ENCODE measurements at regions not wholly inside any gene's neighbourhood (a gene's known extent, or its start where the extent isn't known, plus 50 kb on each side); places are given as distances from the start of the nearest gene placed in this dataset.
"Not testable (repeated sequence)": the region's sequence is repeated elsewhere in the genome, so short reads cannot be mapped to it uniquely, and the experiment has no call there.

DNA sequence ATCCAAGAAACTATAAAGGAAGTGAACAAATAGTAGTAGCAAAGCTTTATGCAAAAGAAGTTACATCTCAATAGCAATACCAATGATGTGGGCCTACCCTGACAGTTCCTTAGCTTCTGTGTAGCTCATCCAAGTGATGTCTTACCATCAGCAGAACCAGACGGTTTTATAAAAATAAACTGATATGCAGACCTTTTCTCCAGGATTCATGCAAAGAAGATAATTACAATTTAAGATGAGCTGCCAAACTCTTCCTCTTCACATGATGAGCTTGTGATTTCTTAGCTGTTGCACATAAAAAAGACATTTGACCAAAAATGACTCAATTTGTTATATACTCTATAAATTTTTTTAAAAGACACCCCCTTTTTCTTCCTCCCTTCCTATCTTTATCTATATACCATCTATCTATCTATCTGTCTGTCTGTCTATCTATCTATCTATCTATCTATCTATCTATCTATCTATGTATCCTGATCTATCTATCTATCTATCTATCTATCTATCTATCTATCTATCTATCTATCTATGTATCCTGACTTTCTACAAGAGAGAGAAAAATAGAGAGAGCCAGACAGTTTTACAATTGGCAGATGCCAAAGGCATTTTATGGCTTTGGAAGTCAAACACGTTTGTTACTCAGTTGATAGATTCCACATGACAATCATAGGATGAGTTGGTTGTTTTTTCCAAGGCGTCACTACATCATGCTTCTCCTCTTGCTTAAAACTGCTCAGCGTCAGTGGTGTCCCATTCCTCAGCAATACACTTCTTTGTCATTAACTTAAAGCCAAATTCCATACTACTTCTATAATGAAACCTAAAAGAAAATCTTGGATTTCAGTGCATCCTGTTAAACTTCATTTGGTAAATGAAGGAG lies 65.9 kb upstream of the ACTR3 start:
- Mint-ChIP-seq H3K9me3 (no peaks in the 10 kb centered on the region), H3K27me3 (ENCODE audit: low read depth) (no peaks in the 10 kb centered on the region), H3K36me3 (ENCODE audit: low read depth) (no peaks in the 10 kb centered on the region), H3K4me1 (peaks cover 11% of the 10 kb centered on the region), H3K4me3 (no peak overlapping the region), H3K27ac (ENCODE audit: unreplicated experiment) (no peak overlapping the region)
- TF ChIP-seq CTCF (conservative IDR thresholded peaks at IDR 0.05): no peak
- DNase-seq (ENCODE audit: low read depth, low spot score): no peak

GRCh38 chr2:113822087-113822815 lies 65.8 kb upstream of the SLC35F5 start:
- no peak overlapping the region for H3K4me3 Mint-ChIP-seq
- H3K27me3 Mint-ChIP-seq (ENCODE audit: low read depth): no peaks in the 10 kb centered on the region
- peaks cover 19% of the 10 kb centered on the region for H3K4me1 Mint-ChIP-seq
- H3K27ac Mint-ChIP-seq (ENCODE audit: unreplicated experiment): no peak overlapping the region
- H3K9me3 Mint-ChIP-seq: no peaks in the 10 kb centered on the region
- no peak for TF ChIP-seq CTCF (conservative IDR thresholded peaks at IDR 0.05)
- no peak for DNase-seq (ENCODE audit: low read depth, low spot score)
- no peaks in the 10 kb centered on the region for H3K36me3 Mint-ChIP-seq (ENCODE audit: low read depth)

DNA sequence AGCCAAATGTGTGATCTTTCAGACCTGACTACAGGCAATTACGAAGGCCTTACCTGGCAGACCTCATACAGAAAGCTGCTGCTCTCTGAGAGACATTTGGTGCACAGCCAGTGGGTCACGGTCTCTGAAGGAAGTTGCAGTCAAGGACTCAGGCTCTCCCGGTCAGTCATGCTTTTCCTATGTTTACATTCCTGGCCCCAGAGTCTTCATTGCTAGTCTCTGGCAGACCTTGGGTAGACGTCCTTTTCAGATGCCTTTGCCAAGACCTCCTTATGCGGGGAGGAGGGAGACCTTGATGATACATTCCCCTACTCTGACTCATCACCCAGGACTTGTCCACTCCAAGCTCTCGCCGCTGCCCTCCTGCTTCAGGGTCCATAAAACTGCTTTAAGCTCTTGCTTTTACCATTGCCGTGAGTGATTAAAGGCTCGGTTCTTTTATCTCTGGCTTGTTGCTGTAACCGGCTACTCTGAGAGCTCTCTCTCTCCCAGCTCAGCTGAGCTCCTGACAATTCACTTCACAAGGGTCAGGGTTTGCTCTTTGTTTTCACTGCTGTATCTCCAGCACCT lies 62.0 kb upstream of the SLC35F5 start:
- Mint-ChIP-seq H3K27me3 (ENCODE audit: low read depth) (no peaks in the 10 kb centered on the region), H3K36me3 (ENCODE audit: low read depth) (no peaks in the 10 kb centered on the region), H3K4me3 (no peak overlapping the region), H3K4me1 (peaks cover 8% of the 10 kb centered on the region), H3K9me3 (no peaks in the 10 kb centered on the region), H3K27ac (ENCODE audit: unreplicated experiment) (no peak overlapping the region)
- peak; percentile 2 for DNase-seq (ENCODE audit: low read depth, low spot score)
- TF ChIP-seq CTCF (conservative IDR thresholded peaks at IDR 0.05): no peak

GRCh38 chr2:113813396-113813795 lies 57.0 kb upstream of the SLC35F5 start:
- H3K4me3 Mint-ChIP-seq; H3K27ac Mint-ChIP-seq (ENCODE audit: unreplicated experiment); DNase-seq (ENCODE audit: low read depth, low spot score); H3K9me3 Mint-ChIP-seq; H3K27me3 Mint-ChIP-seq (ENCODE audit: low read depth); H3K36me3 Mint-ChIP-seq (ENCODE audit: low read depth): not testable (repeated sequence)
- H3K4me1 Mint-ChIP-seq: peaks cover 13% of the 10 kb centered on the region

- Mint-ChIP-seq H3K9me3 (peaks cover 6% of the 10 kb centered on the region), H3K4me1 (peaks cover 10% of the 10 kb centered on the region), H3K4me3 (no peak overlapping the region), H3K27me3 (ENCODE audit: low read depth) (no peaks in the 10 kb centered on the region), H3K36me3 (ENCODE audit: low read depth) (no peaks in the 10 kb centered on the region), H3K27ac (ENCODE audit: unreplicated experiment) (peak overlapping the region; percentile 22)
- no peak for TF ChIP-seq CTCF (conservative IDR thresholded peaks at IDR 0.05)
- DNase-seq (ENCODE audit: low read depth, low spot score): no peak
Measured at GRCh38 chr2:113812204-113812603, 55.8 kb upstream of the SLC35F5 start.
